ENCODE measurements at regions not wholly inside any gene's neighbourhood (a gene's known extent, or its start where the extent isn't known, plus 50 kb on each side); places are given as distances from the start of the nearest gene placed in this dataset.
"Not testable (repeated sequence)": the region's sequence is repeated elsewhere in the genome, so short reads cannot be mapped to it uniquely, and the experiment has no call there.

DNA sequence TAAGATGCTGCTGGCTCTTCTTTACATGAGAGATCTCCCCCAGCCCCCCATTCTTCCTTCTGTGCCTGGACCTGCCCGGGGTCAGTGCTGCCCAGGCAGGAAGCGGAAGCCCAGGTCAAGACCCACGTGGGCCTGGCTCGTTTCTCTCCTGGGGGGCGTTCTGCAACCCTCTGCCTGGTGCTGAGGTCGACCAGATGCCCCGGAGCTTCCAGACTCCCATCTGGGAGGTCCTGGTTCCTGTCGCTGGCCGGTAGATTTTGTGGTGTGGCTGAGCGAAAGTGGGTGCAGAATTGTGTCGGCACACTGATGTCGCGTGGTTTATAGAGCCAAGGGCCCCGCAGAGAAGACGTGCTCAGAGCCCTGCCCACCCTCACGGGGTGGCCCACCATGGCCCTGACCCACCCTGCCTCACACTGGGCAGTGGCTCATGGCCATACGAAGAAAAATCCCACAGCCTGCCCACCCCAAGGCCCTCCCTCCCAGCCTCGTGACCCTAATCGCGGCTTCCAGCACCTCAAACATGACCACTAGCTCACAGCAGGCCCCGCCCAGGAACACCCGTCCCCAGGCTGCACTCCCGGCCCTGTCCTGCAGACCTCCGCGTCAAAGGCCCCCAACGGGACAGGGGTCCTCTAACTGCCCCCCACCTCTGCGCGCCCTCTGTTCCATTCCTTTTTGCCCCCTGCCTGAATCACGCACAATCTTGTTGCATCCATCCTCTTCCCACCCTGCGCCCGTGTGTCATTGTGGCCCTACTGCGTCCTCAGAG is 443.2 kb upstream of the ZNF722 start:
- H3K27me3 Mint-ChIP-seq, H3K9me3 Mint-ChIP-seq, H3K27ac Mint-ChIP-seq, H3K4me1 Mint-ChIP-seq, H3K36me3 Mint-ChIP-seq, CTCF ChIA-PET, H3K4me3 Mint-ChIP-seq, DNase-seq: not testable (repeated sequence)

DNA sequence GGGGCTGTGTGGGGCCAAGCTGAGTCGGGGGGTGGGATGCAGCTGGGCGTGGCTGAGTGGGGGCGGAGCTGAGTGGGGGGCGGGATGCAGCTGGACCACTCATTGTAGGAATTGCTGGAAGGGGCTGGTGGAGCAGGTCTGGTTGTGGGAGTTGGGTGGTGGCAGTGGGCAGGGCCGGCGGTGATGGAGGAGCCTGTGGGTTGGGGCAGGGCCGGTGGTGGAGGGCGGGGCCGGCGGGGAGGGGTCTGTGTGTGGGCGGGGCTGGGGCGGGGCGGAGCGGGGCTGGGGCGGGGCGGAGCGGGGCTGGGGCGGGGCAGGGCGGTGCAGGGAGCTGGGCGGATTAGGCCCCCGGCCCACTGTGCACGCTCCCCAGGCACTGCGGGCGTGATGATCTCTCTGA is 442.4 kb upstream of the ZNF722 start:
- H3K27me3 Mint-ChIP-seq, H3K4me3 Mint-ChIP-seq, H3K27ac Mint-ChIP-seq, H3K4me1 Mint-ChIP-seq, CTCF ChIA-PET, H3K36me3 Mint-ChIP-seq, DNase-seq, H3K9me3 Mint-ChIP-seq: not testable (repeated sequence)

DNA sequence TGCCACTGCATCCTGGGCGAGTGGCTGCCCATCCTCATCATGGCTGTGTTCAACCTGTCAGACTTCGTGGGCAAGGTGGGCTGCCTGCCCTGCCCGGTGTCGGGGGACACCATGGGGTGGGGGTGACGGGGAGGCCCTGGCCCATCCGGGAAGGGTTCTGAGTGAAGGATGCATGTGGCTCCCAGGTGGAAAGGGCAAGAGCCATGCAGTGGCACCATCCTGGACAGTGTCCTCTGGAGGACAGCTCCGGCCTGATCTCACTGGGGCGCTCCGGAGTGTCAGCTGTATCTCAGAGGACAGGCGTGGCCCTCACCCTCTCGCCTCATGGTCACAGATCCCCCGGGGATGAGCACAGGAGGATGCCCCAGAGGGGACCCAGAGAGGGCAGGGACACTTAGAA is 439.6 kb upstream of the ZNF722 start:
- H3K4me1 Mint-ChIP-seq, CTCF ChIA-PET, DNase-seq, H3K36me3 Mint-ChIP-seq, H3K4me3 Mint-ChIP-seq, H3K9me3 Mint-ChIP-seq, H3K27me3 Mint-ChIP-seq, H3K27ac Mint-ChIP-seq: not testable (repeated sequence)

DNA sequence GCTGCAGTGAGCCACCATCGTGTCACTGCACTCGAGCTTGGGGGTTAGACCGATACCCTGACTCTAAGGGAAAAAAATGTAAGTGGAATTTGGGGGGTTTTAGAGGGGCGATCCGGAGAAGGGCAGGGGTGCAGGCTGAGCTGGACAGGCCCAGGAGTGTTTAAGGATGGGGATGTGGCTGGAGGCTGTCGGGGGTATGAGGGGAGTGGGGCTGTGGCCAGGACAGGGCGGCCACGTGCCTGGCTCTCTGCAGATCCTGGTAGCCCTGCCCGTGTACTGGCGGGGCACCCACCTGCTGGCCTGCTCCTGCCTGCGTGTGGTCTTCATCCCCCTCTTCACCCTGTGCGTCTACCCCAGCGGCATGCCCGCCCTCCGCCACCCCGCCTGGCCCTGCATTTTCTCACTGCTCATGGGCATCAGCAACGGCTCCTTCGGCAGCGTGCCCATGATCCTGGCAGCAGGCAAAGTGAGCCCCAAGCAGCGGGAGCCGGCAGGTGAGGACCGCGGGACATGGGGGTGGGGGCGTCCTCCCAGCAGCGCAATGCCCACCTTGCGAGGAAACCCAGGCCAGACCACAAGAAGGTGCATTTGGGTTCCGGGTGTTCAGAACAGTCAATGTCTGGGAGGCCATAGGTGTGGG is 438.7 kb upstream of the ZNF722 start:
- H3K27me3 Mint-ChIP-seq, H3K4me3 Mint-ChIP-seq, H3K36me3 Mint-ChIP-seq, H3K4me1 Mint-ChIP-seq, H3K27ac Mint-ChIP-seq, H3K9me3 Mint-ChIP-seq, CTCF ChIA-PET, DNase-seq: not testable (repeated sequence)

DNA sequence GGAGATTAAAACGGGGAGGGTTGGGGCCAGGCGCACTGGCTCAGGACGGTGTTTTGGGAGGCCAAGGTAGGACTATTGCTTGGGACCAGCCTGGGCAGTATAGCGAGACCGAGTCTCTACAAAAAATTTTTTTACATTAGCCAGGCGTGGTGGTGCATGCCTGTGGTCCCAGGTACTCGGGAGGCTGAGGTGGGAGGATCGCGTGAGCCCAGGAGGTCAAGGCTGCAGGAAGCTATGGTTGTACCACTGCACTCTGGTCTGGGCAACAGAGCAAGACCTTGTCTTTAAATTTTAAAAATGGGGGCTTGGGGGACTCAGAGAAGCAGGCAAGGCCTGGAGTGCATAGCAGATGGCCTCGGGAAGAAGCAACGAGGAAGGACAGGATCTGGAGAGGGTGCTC is 436.7 kb upstream of the ZNF722 start:
- H3K27ac Mint-ChIP-seq, CTCF ChIA-PET, H3K9me3 Mint-ChIP-seq, H3K4me1 Mint-ChIP-seq, DNase-seq, H3K4me3 Mint-ChIP-seq, H3K27me3 Mint-ChIP-seq, H3K36me3 Mint-ChIP-seq: not testable (repeated sequence)

DNA sequence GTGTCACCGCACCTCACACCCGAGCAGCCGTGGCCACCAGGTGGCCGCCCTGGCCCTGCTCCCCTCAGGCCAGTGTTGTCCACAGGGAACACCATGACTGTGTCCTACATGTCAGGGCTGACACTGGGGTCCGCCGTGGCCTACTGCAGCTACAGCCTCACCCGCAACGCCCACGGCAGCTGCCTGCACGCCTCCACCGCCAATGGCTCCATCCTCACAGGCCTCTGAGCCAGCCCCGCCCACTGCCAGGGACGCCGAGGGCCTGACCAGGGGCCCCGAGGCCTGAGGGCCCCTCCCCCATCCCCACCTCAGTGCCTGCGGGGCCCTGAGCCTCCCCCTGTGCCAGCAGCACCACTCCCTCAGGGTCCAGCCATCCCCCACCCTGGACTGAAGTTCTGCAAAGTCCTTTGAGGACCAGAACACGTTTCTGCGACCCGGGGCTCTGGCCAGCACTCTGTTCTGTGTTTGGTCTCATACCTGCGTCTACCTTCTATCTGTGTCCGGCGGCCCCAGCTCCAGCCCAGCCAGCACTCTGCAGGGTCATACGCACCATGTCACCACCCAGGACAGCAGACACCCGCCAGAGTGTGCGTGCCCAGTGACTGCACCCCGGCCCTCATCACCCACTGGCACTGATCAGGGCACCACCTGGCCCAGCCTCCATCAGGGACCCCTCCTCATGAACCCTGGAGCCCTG is 436.1 kb upstream of the ZNF722 start:
- not testable (repeated sequence) for DNase-seq

DNA sequence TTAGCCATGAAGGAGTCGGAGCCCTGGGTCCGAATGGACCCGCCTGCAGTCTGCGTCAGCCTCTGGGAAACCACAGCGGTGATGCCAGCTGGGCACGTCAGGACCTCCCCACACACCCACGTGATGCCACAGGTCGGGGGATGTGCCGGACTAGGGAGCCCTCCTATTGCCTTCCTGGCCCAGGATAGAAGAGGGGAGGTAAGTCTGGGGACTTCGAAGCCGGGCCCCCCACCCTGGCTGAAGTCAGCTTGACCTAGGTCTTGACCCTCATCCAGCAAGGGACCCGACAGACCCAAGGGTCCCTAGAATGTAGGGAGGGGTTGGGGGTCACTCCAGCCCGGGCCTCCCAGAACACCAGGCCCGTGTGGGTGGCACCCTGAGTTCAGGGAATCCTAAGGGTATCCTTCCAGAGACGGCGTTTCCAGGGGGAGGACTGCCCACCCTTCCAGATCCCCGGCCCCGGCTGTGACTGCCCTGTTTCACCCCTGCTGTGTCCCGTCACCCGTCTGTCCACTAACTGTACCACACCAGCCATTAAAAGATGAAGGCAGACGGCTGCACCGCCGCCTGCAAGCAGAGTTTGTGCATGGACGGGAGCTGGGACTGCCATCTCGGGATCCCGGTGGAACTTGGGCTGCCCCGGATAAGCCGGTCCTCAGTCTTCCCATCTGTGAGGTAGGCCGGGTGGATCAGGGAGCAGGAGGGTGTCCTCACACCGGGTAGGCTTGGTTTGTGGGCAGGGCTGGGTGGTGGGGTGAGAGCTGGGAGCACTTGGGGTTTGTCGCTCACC is 435.3 kb upstream of the ZNF722 start:
- H3K27me3 Mint-ChIP-seq, H3K36me3 Mint-ChIP-seq, H3K27ac Mint-ChIP-seq, H3K4me1 Mint-ChIP-seq, CTCF ChIA-PET, H3K4me3 Mint-ChIP-seq, H3K9me3 Mint-ChIP-seq, DNase-seq: not testable (repeated sequence)

More for the DNA sequence above, 436.1 kb upstream of the ZNF722 start:
- H3K36me3 Mint-ChIP-seq, H3K9me3 Mint-ChIP-seq, CTCF ChIA-PET, H3K27me3 Mint-ChIP-seq, H3K27ac Mint-ChIP-seq, H3K4me1 Mint-ChIP-seq, H3K4me3 Mint-ChIP-seq: not testable (repeated sequence)

DNA sequence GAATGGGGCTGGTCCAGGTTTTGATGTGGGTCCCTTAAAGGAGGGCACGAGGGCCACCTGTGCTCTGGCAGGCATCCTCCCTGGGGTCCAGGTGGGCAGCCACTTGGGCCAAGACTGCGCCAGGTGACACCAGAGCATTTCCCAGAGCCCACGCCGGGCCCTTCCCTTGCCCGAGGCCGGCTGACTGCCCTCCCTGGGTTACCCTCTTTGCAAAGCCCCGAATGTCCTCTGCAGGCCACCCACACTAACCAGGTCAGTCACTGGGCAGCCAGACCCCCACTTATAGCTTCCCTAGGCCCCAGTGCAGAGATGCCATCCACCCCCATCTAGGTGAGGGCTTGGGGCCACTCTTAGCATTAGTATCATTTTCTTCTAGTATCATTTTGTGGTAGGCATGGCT is 433.8 kb upstream of the ZNF722 start:
- CTCF ChIA-PET, H3K4me3 Mint-ChIP-seq, H3K9me3 Mint-ChIP-seq, DNase-seq, H3K27me3 Mint-ChIP-seq, H3K36me3 Mint-ChIP-seq, H3K27ac Mint-ChIP-seq, H3K4me1 Mint-ChIP-seq: not testable (repeated sequence)

DNA sequence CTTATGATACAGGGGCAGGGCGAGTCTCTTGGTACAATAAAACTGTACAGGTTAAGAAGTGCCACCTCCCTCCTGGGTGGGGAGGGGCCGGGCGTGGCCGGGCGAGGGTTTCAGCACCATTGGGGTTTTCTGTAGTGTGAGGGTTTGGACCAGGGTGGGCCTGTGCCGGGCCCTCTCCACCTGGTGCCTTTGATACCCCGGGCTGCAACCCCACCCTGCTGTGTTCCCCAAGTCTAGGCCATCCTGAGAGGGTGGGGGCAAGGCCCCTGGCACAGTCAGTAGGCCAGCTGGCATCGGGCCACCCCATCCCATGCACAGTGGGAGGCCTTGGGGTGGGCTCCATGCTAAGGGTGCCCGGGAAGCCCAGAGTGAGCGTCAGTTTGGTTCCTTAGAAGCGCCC is 431.8 kb upstream of the ZNF722 start:
- H3K9me3 Mint-ChIP-seq: peaks cover 12% of the 10 kb centered on the region
- DNase-seq, H3K27ac Mint-ChIP-seq, H3K36me3 Mint-ChIP-seq, CTCF ChIA-PET, H3K4me1 Mint-ChIP-seq, H3K4me3 Mint-ChIP-seq, H3K27me3 Mint-ChIP-seq: not testable (repeated sequence)

DNA sequence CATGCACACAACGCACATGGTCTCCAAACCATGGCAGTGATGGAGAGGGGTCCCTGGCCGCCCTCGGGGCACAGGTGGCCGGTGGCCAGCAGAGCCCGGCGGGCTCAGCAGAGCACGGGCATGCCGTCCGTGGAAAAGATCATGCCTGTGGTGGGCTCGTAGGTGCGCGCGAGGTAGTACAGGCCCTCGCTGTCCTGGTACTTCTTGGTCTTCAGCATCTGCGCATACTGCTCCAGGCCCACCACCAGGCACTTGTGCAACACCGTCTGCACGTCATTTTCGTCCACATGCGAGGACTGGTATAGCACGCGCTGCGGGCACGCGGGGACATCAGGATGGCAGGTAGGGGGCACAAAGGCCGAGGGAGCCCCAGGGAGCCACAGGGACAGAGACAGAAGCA is 431.0 kb upstream of the ZNF722 start:
- H3K27me3 Mint-ChIP-seq, CTCF ChIA-PET, H3K36me3 Mint-ChIP-seq, H3K27ac Mint-ChIP-seq, DNase-seq, H3K4me3 Mint-ChIP-seq, H3K4me1 Mint-ChIP-seq: not testable (repeated sequence)
- peaks cover 12% of the 10 kb centered on the region for H3K9me3 Mint-ChIP-seq

DNA sequence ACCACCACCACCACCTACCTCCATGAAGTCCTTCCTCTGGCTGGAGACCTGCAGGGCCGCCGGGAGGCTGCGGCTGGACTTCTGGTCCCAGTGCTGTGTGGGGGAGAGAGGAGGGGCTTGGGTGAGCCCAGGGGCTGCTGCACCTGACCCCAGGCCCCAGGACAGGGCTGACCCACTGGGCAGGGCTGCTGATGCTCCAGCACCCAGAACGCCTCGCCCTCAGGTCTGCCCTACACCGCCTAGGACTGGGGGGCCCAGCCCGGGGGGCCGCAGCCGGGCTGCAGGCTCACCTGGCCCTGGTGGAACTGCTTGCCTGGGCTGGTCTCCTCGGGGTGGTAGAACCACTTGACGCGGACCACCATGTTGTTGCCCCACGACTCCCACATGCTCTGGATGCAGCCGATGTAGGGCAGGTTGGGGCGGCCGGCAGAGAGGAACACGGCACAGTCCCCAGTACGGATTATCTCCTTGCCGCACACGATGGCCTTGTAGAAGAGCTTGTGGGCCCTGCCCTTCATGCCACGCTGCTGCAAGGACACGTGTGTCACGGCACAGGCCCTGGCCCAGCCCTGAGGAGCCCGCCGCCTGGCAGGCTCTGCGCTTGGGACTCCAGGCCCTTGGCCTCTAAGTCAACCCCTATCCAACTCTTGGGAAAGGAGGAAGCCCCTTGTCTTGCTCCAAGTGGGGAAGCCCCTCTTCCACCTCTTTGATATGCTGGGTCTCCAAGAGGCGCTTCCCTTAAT is 429.9 kb upstream of the ZNF722 start:
- H3K4me3 Mint-ChIP-seq: not testable (repeated sequence)

DNA sequence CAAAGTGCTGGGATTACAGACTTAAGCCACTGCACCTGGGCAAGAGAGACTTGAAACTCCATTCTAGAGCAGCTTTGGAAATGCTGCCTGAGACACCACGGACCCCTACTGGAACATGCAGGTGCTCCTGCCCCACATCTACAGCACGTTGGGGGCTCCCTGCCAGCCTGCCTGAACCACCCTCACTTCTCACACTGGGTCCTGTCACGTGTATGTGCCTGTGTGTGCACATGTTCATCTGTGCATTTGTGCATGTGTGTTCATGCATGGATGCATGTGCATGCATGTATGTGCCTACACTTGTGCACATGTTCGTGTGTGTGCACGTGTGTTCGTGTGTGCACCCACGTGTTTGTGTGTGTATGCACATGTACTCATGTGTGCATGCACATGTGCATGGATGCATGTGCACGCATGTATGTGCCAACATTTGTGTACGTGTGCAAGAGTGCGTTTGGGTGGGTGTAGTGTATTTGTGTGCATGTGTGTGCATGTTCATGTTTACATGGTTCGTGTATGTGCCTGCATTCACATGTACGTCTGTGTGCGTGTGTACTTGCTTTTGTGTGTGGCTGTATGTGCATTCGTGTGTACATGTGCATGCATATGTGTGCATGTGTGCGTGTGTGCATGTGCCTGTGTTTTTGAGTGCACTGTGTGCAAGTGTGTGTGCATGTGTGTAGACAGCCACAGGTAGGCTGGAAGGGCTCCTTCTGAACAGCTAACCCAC is 428.1 kb upstream of the ZNF722 start:
- H3K27me3 Mint-ChIP-seq, H3K36me3 Mint-ChIP-seq, H3K27ac Mint-ChIP-seq, CTCF ChIA-PET, DNase-seq, H3K4me1 Mint-ChIP-seq, H3K4me3 Mint-ChIP-seq: not testable (repeated sequence)
- peaks cover 13% of the 10 kb centered on the region for H3K9me3 Mint-ChIP-seq

More for the DNA sequence above, 429.9 kb upstream of the ZNF722 start:
- H3K36me3 Mint-ChIP-seq, H3K27ac Mint-ChIP-seq, H3K27me3 Mint-ChIP-seq, DNase-seq, CTCF ChIA-PET, H3K4me1 Mint-ChIP-seq: not testable (repeated sequence)
- peaks cover 12% of the 10 kb centered on the region for H3K9me3 Mint-ChIP-seq

DNA sequence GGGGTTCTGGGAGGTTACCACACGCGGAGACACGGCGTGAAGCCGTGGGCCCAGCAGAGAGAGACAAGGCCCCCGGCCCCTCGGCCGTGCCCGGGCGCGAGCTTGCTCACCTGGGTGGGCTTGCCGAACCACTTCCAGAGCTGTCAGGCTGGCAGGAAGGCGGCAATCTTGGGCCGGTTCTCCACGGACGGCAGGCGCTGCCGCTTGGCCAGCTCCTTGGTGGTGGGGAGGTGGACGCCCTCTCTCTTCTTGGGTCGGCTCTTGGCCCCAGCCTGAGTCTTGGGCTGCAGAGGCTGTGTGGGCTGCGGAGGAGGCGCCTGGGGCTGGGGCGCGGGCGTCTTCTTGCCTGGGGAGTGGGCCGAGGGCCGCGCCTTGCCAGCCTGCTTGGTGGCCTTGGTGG is 426.5 kb upstream of the ZNF722 start:
- H3K9me3 Mint-ChIP-seq: peaks cover 16% of the 10 kb centered on the region
- H3K27me3 Mint-ChIP-seq, H3K36me3 Mint-ChIP-seq, H3K27ac Mint-ChIP-seq, DNase-seq, H3K4me1 Mint-ChIP-seq, H3K4me3 Mint-ChIP-seq, CTCF ChIA-PET: not testable (repeated sequence)

DNA sequence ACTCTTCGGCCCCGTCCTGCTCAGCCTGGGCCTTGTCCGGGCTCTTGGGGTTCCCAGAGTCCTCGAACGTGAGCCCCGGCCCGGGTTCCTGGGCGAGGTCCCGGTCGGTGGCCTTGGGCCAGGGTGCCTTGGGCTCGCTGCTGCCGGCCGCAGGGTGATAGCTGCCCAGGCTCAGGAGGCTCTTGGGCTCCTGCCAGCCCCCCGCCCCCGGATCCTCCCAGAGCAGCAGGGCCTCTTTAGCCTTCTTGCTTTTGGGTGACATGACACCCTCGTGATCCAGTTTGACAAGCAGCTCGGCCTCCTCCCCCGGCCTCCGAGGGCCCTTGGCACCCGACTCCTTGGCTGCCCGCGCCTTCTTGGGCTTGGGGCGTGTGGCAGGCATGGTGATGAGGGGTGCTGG is 425.7 kb upstream of the ZNF722 start:
- DNase-seq, H3K4me3 Mint-ChIP-seq, H3K36me3 Mint-ChIP-seq, H3K4me1 Mint-ChIP-seq, CTCF ChIA-PET, H3K27me3 Mint-ChIP-seq, H3K27ac Mint-ChIP-seq: not testable (repeated sequence)
- peaks cover 13% of the 10 kb centered on the region for H3K9me3 Mint-ChIP-seq
